Endothelial cell of hepatic sinusoid (primary cell): ENCODE measurements at regions not wholly inside any gene's neighbourhood (a gene's known extent, or its start where the extent isn't known, plus 50 kb on each side); places are given as distances from the start of the nearest gene placed in this dataset.

ENCODE experiments used
- in situ Hi-C: cut with HindIII; loops from 2 replicates; pipeline ENCODE4 v1.10.0; 2017; ENCODE audit warnings: low sequenced_read_pairs

GRCh38 chr4:18722748-18723191 is 701.2 kb upstream of the LCORL start:
- in situ Hi-C loops: no loop called here

DNA sequence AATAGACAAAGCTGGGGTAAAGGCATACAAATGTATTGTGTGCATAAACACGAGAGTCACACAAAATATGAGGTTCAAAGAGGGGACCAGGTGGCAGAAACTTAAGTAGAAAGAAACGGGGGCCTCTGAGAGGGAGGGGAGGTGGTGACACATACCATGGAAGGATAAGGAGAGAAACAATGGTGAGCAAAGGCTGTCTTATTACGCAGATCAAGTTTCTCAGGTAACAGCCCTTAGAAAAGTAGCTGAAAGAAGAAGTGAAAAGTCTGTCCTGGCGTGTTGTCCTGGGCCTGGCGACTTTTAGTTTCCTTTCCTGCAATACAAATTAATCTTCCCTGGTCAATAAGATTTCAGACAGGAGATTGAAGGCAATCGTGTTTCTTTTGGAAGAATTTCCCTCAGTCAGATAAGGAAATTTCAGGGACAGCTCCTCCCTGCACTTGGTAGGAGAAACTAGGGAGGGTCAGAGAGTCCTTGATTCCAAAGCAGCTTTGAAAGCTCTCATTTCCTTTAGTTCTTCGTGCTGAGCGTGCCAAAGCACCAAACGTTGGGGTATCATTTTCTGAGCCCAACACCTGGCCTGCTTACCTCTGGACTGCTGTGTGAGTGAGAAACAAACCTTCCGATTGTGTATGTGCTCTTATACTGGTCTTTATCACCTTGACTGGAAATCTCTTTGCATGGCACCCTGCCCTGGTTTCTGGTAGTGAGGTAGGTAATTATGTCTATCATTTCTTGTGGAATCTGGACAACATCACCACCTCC is 676.7 kb upstream of the LCORL start:
- in situ Hi-C loops: loop anchor here (25.0 kb wide), 1 partner anchor 1564 kb away; the partner anchor contains the start of gene SLIT2

GRCh38 chr4:18695733-18696527 is 674.4 kb upstream of the LCORL start:
- in situ Hi-C loops: loop anchor here (25.0 kb wide), 1 partner anchor 1566 kb away; the partner anchor contains the start of gene SLIT2

GRCh38 chr4:18691431-18692200 is 670.1 kb upstream of the LCORL start:
- in situ Hi-C loops: loop anchor here (25.0 kb wide), 1 partner anchor 1571 kb away; the partner anchor contains the start of gene SLIT2

DNA sequence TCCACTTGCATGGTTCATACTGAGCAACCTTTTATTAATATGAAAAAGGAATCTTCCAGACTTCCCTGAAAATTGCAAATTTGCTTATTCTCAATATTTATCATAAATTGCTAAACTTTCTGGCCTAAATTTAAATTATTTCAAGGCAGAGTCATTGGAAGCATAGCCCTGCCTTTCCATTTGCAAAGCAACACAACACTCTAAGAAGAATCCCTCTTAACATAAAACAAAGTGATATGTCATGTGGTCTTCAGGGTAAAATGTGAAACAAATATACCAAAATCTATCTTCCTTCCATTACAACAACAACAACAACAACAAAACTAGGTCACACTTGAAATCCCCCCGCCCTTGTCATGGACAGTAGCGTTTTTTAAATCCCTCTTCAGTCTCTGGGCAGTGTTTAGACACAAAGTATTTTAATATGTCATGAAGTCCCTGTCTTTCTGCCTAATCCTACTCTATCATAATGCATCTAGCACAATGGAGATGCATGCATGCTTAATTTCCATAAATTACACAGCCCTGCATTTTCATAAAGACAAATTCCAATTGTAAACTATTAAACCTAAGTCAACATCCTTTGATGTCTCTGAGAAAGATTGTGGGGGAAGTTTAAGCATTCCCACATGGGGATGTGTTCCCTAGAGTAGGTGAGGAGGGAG is 668.9 kb upstream of the LCORL start:
- in situ Hi-C loops: loop anchor here (25.0 kb wide), 1 partner anchor 1572 kb away; the partner anchor contains the start of gene SLIT2

GRCh38 chr4:18689308-18690115 is 668.0 kb upstream of the LCORL start:
- in situ Hi-C loops: loop anchor here (25.0 kb wide), 1 partner anchor 1573 kb away; the partner anchor contains the start of gene SLIT2

DNA sequence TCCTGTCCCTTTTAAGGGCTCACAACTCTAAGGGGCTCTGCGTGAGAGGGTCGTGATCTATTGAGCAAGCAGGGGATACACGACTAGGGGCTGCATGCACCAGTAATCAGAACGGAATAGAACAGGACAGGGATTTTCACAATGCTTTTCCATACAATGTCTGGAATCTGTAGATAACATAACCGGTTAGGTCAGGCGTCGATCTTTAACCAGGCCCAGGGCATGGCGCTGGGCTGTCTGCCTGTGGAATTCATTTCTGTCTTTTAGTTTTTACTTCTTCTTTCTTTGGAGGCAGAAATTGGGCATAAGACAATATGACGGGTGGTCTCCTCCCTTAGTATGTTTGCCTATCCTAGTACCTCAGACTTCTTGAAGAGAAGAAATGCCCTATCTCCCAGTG is 666.8 kb upstream of the LCORL start:
- in situ Hi-C loops: loop anchor here (25.0 kb wide), 1 partner anchor 1574 kb away; the partner anchor contains the start of gene SLIT2

DNA sequence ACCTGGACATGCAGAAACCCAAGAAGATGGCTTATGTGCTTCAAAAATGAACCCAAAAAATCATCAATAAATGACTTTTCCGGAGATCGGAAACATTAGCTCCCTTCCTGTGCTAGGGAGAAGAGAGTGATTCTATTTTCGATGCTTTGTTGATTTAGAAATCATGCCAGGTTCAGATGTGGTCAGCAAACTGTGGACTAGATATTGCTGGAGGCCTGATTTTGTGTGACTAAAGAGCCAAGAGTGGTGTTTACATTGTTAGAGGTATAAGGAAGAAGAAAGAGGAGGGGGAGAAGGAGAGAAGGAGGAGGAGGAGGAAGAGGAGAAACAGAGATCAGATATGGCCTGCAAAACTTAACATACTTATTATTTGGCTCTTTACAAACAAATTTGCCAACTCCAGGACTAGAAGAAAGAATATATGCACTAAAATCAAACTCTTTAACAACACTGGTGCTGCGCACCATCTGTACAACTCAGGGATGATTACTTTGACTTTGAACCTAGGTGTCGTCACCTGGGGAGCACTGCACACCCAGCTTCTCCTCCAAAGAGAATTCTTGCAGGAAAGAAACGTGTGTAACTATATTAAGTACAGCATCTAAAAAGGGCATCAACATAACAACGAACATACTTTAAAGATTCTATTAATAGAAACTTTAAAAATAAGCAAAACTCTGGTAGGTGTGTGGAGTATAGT is 664.9 kb upstream of the LCORL start:
- in situ Hi-C loops: loop anchor here (25.0 kb wide), 1 partner anchor 1576 kb away; the partner anchor contains the start of gene SLIT2

- in situ Hi-C loops: loop anchor here (25.0 kb wide), 1 partner anchor 1577 kb away; the partner anchor contains the start of gene SLIT2
Observed at GRCh38 chr4:18684932-18685331, 663.4 kb upstream of the LCORL start.

- in situ Hi-C loops: loop anchor here (25.0 kb wide), 1 partner anchor 1586 kb away; the partner anchor contains the start of gene SLIT2
Observed at GRCh38 chr4:18676526-18676915, 655.0 kb upstream of the LCORL start.

DNA sequence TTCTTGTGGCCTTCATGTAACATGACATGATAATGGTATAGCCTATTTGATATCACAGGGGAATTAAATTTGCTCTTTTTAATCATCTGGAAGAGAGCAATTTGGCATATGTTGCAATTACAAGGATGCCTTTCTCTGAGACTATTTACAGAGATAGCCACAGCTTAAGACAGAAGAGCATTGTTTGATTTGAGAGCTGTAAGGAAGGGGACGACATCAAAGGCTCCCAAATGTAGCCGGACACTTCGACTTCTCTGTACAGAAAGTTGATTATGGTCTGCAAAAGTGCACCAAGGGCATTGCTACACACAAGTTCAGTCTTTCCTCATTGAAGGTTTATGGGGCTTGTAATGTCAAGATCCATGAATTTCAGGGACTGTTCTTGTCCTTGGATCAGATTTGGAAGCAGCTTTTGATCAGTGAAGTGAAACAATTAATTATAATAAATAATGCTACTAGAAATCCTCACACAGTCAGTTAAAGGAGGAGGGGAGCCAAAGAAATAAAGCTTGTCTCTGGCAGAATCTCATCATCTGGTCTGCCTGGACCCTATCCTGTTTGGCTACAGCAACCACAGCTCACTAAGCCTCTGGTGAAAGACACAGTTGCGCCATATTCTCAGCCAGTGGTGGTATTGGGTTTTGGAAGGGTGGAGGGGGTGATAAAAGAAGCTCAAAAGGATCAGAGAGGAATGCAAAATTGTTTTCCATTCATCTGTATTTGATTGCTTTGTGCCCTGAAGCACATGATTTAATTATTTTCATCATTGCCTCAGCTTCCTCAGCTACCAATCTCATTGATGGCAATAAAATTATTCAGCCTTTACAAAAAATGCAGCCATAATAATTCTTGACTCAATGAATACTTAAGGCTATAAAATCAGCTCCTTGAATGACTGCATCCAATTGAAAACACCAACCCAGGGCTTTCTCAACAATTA is 654.3 kb upstream of the LCORL start:
- in situ Hi-C loops: loop anchor here (25.0 kb wide), 1 partner anchor 1586 kb away; the partner anchor contains the start of gene SLIT2

- in situ Hi-C loops: no loop called here
Observed at GRCh38 chr4:18670034-18670433, 648.5 kb upstream of the LCORL start.

DNA sequence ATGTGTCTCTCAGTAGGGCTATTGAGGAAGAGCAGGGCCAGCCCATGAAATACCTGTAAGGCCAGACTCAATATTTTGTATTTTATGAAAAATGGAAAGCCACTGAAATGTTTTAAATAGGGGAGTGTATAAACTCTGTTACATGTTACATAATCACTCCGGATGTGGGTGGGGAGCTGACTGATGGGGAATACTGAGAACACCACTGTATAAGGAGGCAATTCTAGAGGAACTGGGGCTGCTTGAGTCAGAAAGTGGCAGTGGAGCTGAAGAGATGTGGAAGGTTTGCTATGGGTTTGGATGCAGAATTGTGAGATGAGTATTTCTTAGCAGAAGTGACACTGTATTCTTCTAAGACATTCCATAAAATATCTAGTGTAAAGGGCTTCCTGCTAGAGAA is 647.8 kb upstream of the LCORL start:
- in situ Hi-C loops: no loop called here

- in situ Hi-C loops: no loop called here
Observed at GRCh38 chr4:18666322-18666721, 644.8 kb upstream of the LCORL start.

DNA sequence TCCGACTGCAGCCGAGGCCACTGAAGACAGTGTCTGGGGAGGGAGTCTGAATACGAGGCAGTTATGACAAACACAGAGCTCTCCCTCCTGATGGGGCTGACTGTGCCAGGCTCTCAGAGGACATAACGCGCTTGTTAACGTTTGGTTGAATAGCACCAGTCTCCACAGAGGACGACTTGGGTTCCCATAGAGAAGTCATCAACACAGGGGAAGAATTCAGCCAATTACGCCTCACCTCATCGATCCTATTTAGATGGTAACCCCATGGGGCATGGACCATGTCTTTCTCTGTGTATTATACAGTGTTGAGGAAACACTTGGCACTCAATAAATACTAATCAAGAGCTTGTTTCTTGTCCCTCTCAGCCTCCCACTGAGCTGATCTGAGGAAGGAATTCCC is 642.6 kb upstream of the LCORL start:
- in situ Hi-C loops: no loop called here

GRCh38 chr4:18645351-18645750 is 623.8 kb upstream of the LCORL start:
- in situ Hi-C loops: no loop called here

DNA sequence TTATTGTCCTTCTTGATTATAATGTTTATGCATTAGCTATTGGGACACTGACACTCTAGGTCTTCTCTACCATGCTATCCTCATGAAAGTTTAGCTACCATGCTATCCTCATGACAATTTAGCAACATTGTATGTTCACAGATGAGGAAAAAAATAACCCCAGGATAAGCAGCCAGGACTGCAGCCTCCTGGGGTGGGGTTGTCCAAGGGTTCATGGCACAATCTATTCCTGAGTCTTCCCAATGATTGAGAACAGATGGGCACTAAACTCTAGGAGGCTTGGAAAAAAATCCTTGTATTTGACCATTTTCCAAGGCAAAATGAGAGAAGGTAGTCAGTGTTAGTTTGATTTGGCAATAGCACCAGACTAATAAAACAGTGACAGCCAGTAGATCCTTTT is 619.8 kb upstream of the LCORL start:
- in situ Hi-C loops: no loop called here
